Adrenal gland (tissue), 9 donors: ENCODE measurements at regions not wholly inside any gene's neighbourhood (a gene's known extent, or its start where the extent isn't known, plus 50 kb on each side); places are given as distances from the start of the nearest gene placed in this dataset.

Experiments
- DNase-seq, 7 donors: peaks; one replicate each; pipeline ENCODE4 v3.0.0-alpha.2; 2019 to 2020
- H3K27ac ChIP-seq, 5 donors: fragments of 200-600 bp; sonication (generic) in 4 of 5; 1 replicate in 3 of 5; 2 replicates in 2 of 5; pipeline versions ENCODE4 v1.5.1 to v1.8.0; 2016 to 2020; ENCODE audit warnings: mild to moderate bottlenecking in 1 of 5
- H3K27me3 ChIP-seq: fragments of 200-600 bp; 2 replicates; pipeline ENCODE4 v1.8.0; 2021
- H3K36me3 ChIP-seq, 2 donors: fragments of 200-600 bp; replicated peaks in 1 of 2; 1 replicate in 1 of 2; 2 replicates in 1 of 2; pipeline versions ENCODE4 v1.5.1 to v1.8.0; 2018 to 2022
- H3K4me1 ChIP-seq, 2 donors: fragments of 200-600 bp; replicated peaks in 1 of 2; 1 replicate in 1 of 2; 2 replicates in 1 of 2; pipeline versions ENCODE4 v1.5.1 to v1.8.0; 2018 to 2021
- H3K4me3 ChIP-seq, 4 donors: fragments of 200-600 bp; sonication (generic) in 3 of 4; one replicate each; pipeline ENCODE4 v1.5.1; 2016 to 2018
- H3K9me3 ChIP-seq, 3 donors: fragments of 200-600 bp; sonication (generic) in 1 of 3; replicated peaks in 1 of 3; 1 replicate in 2 of 3; 2 replicates in 1 of 3; pipeline versions ENCODE4 v1.5.1 to v1.8.0; 2016 to 2021
- CTCF ChIP-seq, 6 experiments: fragments of 450-650 bp in 4 of 6; fragments of 200-600 bp in 2 of 6; sonication (generic) in 1 of 6; IDR thresholded peaks; 1 replicate in 5 of 6; 2 replicates in 1 of 6; pipeline versions ENCODE4 v1.5.1 to v1.8.0; 2016 to 2021; ENCODE audit warnings: antibody characterized with exemption in 6 of 6, mild to moderate bottlenecking in 2 of 6, moderate library complexity in 1 of 6
- POLR2A ChIP-seq, 2 donors: fragments of 450-650 bp; IDR thresholded peaks; one replicate each; pipeline ENCODE4 v1.6.1; 2017; ENCODE audit warnings: antibody characterized with exemption in 2 of 2, mild to moderate bottlenecking in 2 of 2, moderate library complexity in 1 of 2
- WGBS, 4 donors: extraction: QIAGEN DNeasy Blood & Tissue Kit in 2 of 4; methylation state at CpG; one replicate each; pipeline versions ENCODE4 v1.1.5 to v1.1.7; 2013 to 2017; 5-methylcytosine and 5-hydroxymethylcytosine counted together
- intact Hi-C, 2 donors: fragments of 100-400 bp; cut with DNase I; formaldehyde crosslinking; loops; one replicate each; pipeline versions ENCODE4 v1.14.1 to v1.15.0; 2022 to 2023
- donor health status: healthy with polysubstance abuse.
- donor health status: Bipolar disorder and iron deficiency.
- donor health status: DM: yes; HTN: yes; CAD: no.
- donor health status: DM: no; HTN: no; CAD: no.
- donor health status: DM: no; HTN: no; CAD: no.

GRCh38 chr2:34123996-34124785, 525.1 kb upstream of the FAM98A start:
- intact Hi-C loops, result no loop called here

GRCh38 chr2:34121076-34121475, 522.0 kb upstream of the FAM98A start:
- no peak for DNase-seq
- Histone ChIP-seq H3K27ac (no peak overlapping the region), H3K27me3 (no peaks in the 10 kb centered on the region), H3K36me3 (no peaks in the 10 kb centered on the region), H3K4me1 (no peaks in the 10 kb centered on the region), H3K4me3 (no peak overlapping the region), H3K9me3 (no peaks in the 10 kb centered on the region)
- 42 to 50% (median 45%) methylated on average over 3 of the region's 3 CpGs for WGBS, 4 donors
- TF ChIP-seq CTCF (IDR thresholded peaks at IDR 0.05) (no peak), POLR2A (IDR thresholded peaks at IDR 0.05) (no peak)
- intact Hi-C loops, result no loop called here

More at GRCh38 chr2:34123996-34124785, 525.1 kb upstream of the FAM98A start:
- DNase-seq, result no peak
- no peak overlapping the region for H3K27ac ChIP-seq
- 56 to 66% (median 60%) methylated on average over 7 of the region's 7 CpGs for WGBS, 4 donors
- no peaks in the 10 kb centered on the region for H3K27me3 ChIP-seq
- no peaks in the 10 kb centered on the region for H3K4me1 ChIP-seq
- no peaks in the 10 kb centered on the region for H3K36me3 ChIP-seq
- no peak overlapping the region for H3K4me3 ChIP-seq
- TF ChIP-seq CTCF (IDR thresholded peaks at IDR 0.05), result no peak
- no peak for TF ChIP-seq POLR2A (IDR thresholded peaks at IDR 0.05)
- H3K9me3 ChIP-seq, result no peaks in the 10 kb centered on the region

- Histone ChIP-seq H3K9me3 (no peaks in the 10 kb centered on the region), H3K27me3 (no peaks in the 10 kb centered on the region), H3K4me1 (no peaks in the 10 kb centered on the region), H3K27ac (no peak overlapping the region), H3K36me3 (no peaks in the 10 kb centered on the region), H3K4me3 (no peak overlapping the region)
- TF ChIP-seq CTCF (IDR thresholded peaks at IDR 0.05) (no peak), POLR2A (IDR thresholded peaks at IDR 0.05) (no peak)
- DNase-seq, result no peak
- WGBS, 4 donors, result 88 to 100% (median 91%) methylated on average over 1 of the region's 1 CpG
- intact Hi-C loops, result no loop called here
Measured at GRCh38 chr2:34115076-34115475, 516.0 kb upstream of the FAM98A start.

- 62 to 86% (median 72%) methylated on average over 1 of the region's 1 CpG for WGBS, 4 donors
- H3K27me3 ChIP-seq, result no peaks in the 10 kb centered on the region
- TF ChIP-seq CTCF (IDR thresholded peaks at IDR 0.05) (no peak), POLR2A (IDR thresholded peaks at IDR 0.05) (no peak)
- H3K4me1 ChIP-seq, result no peaks in the 10 kb centered on the region
- no peaks in the 10 kb centered on the region for H3K9me3 ChIP-seq
- intact Hi-C loops, result no loop called here
- H3K27ac ChIP-seq, result no peak overlapping the region
- H3K4me3 ChIP-seq, result no peak overlapping the region
- no peak for DNase-seq
- H3K36me3 ChIP-seq, result no peaks in the 10 kb centered on the region
Measured at GRCh38 chr2:34112161-34112560, 513.1 kb upstream of the FAM98A start.
